NCI-H146 treated with DMSO at 0.1 percent for 48 hours (cell line): ENCODE measurements at regions not wholly inside any gene's neighbourhood (a gene's known extent, or its start where the extent isn't known, plus 50 kb on each side); places are given as distances from the start of the nearest gene placed in this dataset.
"Not testable (repeated sequence)": the region's sequence is repeated elsewhere in the genome, so short reads cannot be mapped to it uniquely, and the experiment has no call there.

ENCODE experiments used
- DNase-seq: peaks from one replicate; lab custom pipeline; 2025; ENCODE audit not compliant: unreplicated experiment; lab: John Stamatoyannopoulos, UW

GRCh38 chr6:113068570-113068969 is 721.4 kb downstream of the RFPL4B start:
- no peak for DNase-seq

GRCh38 chr6:113070681-113071080 is 723.6 kb downstream of the RFPL4B start:
- not testable (repeated sequence) for DNase-seq

- peak; percentile 35 for DNase-seq
Measured at GRCh38 chr6:113073611-113074191, 726.6 kb downstream of the RFPL4B start.

GRCh38 chr6:113076116-113076515 is 729.0 kb downstream of the RFPL4B start:
- no peak for DNase-seq

GRCh38 chr6:113076816-113077215 is 729.7 kb downstream of the RFPL4B start:
- DNase-seq = no peak

GRCh38 chr6:113077794-113078193 is 730.7 kb downstream of the RFPL4B start:
- DNase-seq = no peak

GRCh38 chr6:113078791-113079190 is 731.7 kb downstream of the RFPL4B start:
- no peak for DNase-seq

- DNase-seq = no peak
Measured at GRCh38 chr6:113082745-113083144, 735.6 kb downstream of the RFPL4B start.

GRCh38 chr6:113083947-113084346 is 736.8 kb downstream of the RFPL4B start:
- no peak for DNase-seq

- DNase-seq = no peak
Measured at GRCh38 chr6:113089056-113089455, 741.9 kb downstream of the RFPL4B start.

GRCh38 chr6:113092795-113093194 is 745.7 kb downstream of the RFPL4B start:
- no peak for DNase-seq

GRCh38 chr6:113094779-113095178 is 747.6 kb downstream of the RFPL4B start:
- no peak for DNase-seq

- DNase-seq = no peak
Measured at GRCh38 chr6:113095841-113096240, 748.7 kb downstream of the RFPL4B start.

GRCh38 chr6:113102761-113103160 is 754.4 kb upstream of the MARCKS start:
- DNase-seq = no peak

- DNase-seq = no peak
Measured at GRCh38 chr6:113103634-113104361, 753.3 kb upstream of the MARCKS start.

GRCh38 chr6:113104541-113104940 is 752.6 kb upstream of the MARCKS start:
- DNase-seq = no peak

GRCh38 chr6:113104951-113105350 is 752.2 kb upstream of the MARCKS start:
- no peak for DNase-seq

- DNase-seq = no peak
Measured at GRCh38 chr6:113110211-113110610, 746.9 kb upstream of the MARCKS start.

- no peak for DNase-seq
Measured at GRCh38 chr6:113111550-113111949, 745.6 kb upstream of the MARCKS start.

- DNase-seq = no peak
Measured at GRCh38 chr6:113112086-113112485, 745.1 kb upstream of the MARCKS start.

- DNase-seq = no peak
Measured at GRCh38 chr6:113115196-113115595, 741.9 kb upstream of the MARCKS start.

- no peak for DNase-seq
Measured at GRCh38 chr6:113120224-113120581, 736.9 kb upstream of the MARCKS start.
